ENCODE measurements at regions not wholly inside any gene's neighbourhood (a gene's known extent, or its start where the extent isn't known, plus 50 kb on each side); places are given as distances from the start of the nearest gene placed in this dataset.

DNA sequence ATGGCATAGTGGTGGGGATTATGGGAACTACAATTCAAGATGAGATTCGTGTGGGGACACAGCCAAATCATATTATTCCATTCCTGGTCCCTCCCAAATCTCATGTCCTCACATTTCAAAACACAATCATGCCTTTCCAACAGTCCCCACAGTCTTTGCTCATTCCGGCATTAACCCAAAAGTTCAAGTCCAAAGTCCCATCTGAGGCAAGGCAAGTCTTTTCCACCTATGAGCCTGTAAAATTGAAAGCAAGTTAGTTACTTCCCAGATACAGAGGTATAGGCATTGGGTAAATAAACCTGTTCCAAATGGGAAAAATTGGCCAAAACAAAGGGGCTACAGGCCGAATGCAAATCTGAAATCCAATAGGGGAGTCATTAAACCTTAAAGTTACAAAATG, 1063.2 kb downstream of the CDH11 start:
- no peak for TF ChIP-seq POLR2A (IDR thresholded peaks at IDR 0.05)
- TF ChIP-seq, protein P1, sequence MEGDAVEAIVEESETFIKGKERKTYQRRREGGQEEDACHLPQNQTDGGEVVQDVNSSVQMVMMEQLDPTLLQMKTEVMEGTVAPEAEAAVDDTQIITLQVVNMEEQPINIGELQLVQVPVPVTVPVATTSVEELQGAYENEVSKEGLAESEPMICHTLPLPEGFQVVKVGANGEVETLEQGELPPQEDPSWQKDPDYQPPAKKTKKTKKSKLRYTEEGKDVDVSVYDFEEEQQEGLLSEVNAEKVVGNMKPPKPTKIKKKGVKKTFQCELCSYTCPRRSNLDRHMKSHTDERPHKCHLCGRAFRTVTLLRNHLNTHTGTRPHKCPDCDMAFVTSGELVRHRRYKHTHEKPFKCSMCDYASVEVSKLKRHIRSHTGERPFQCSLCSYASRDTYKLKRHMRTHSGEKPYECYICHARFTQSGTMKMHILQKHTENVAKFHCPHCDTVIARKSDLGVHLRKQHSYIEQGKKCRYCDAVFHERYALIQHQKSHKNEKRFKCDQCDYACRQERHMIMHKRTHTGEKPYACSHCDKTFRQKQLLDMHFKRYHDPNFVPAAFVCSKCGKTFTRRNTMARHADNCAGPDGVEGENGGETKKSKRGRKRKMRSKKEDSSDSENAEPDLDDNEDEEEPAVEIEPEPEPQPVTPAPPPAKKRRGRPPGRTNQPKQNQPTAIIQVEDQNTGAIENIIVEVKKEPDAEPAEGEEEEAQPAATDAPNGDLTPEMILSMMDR (IDR thresholded peaks at IDR 0.05): no peak

Measured in uterus (tissue), 2 donors.